Activated naive CD8-positive, alpha-beta T cell treated with anti-CD3 and anti-CD28 coated beads for 36 hours (primary cell): ENCODE measurements at regions not wholly inside any gene's neighbourhood (a gene's known extent, or its start where the extent isn't known, plus 50 kb on each side); places are given as distances from the start of the nearest gene placed in this dataset.

ENCODE experiments used
- DNase-seq: peaks from one replicate; pipeline ENCODE4 v3.0.0; 2021
- H3K27ac Mint-ChIP-seq: one replicate; pipeline ENCODE4 v1.8.0; 2022; ENCODE audit warnings: mild to moderate bottlenecking, moderate library complexity, mixed read lengths
- H3K27me3 Mint-ChIP-seq: one replicate; pipeline ENCODE4 v1.8.0; 2022; ENCODE audit warnings: mild to moderate bottlenecking, mixed read lengths
- H3K36me3 Mint-ChIP-seq: one replicate; pipeline ENCODE4 v1.8.0; 2021; ENCODE audit warnings: mild to moderate bottlenecking, mixed read lengths
- H3K4me1 Mint-ChIP-seq: one replicate; pipeline ENCODE4 v1.8.0; 2021; ENCODE audit warnings: mixed read lengths
- H3K4me3 Mint-ChIP-seq: one replicate; pipeline ENCODE4 v1.8.0; 2022; ENCODE audit warnings: mild to moderate bottlenecking, moderate library complexity, mixed read lengths
- H3K9me3 Mint-ChIP-seq: one replicate; pipeline ENCODE4 v1.8.0; 2022; ENCODE audit warnings: mixed read lengths

DNA sequence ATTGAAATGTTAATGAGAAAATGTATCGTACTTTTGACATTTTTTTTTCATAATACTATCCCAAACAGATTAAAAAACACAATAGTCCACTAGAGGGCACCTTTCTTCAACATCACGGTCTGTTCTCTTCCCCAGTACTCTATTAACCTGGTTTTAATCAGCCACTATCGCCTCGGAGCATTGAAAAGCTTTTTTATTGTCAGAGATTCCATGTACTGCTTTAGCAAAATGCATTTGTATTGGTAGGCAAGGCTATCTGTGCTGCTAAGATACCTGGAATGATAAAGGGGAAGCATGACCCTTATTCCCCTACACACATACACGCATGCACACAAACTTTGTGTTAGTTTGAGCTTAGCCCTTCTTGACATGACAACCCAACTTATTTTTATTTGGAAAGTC, 160.1 kb upstream of the IL12A start:
- H3K4me3 Mint-ChIP-seq = no peak overlapping the region
- DNase-seq = no peak
- no peaks in the 10 kb centered on the region for H3K27me3 Mint-ChIP-seq

DNA sequence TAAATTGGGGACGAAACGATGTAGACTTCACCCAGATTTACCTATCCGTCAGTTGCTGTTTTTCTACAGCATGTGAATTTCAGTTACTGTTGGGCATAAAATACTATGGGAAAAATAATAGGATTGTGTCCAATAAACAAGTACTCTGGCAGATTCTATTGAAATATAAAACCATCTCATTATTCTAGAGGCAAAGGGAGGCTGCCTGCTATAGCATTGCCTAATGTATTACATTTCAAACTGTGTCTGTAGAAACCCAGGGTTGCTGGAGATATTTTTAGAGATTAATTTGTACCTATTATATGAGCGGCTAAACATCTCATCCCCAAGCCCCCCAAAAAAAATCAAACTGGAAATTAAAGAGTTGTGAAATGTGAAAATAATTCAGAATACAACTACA, 159.6 kb upstream of the IL12A start:
- no peak for DNase-seq
- no peaks in the 10 kb centered on the region for H3K27me3 Mint-ChIP-seq
- no peaks in the 10 kb centered on the region for H3K4me1 Mint-ChIP-seq
- H3K27ac Mint-ChIP-seq = no peak overlapping the region
- no peaks in the 10 kb centered on the region for H3K9me3 Mint-ChIP-seq
- no peak overlapping the region for H3K4me3 Mint-ChIP-seq
- H3K36me3 Mint-ChIP-seq = no peaks in the 10 kb centered on the region

More for the DNA sequence above, 160.1 kb upstream of the IL12A start:
- Mint-ChIP-seq H3K4me1 (no peaks in the 10 kb centered on the region), H3K9me3 (no peaks in the 10 kb centered on the region), H3K36me3 (no peaks in the 10 kb centered on the region), H3K27ac (no peak overlapping the region)

DNA sequence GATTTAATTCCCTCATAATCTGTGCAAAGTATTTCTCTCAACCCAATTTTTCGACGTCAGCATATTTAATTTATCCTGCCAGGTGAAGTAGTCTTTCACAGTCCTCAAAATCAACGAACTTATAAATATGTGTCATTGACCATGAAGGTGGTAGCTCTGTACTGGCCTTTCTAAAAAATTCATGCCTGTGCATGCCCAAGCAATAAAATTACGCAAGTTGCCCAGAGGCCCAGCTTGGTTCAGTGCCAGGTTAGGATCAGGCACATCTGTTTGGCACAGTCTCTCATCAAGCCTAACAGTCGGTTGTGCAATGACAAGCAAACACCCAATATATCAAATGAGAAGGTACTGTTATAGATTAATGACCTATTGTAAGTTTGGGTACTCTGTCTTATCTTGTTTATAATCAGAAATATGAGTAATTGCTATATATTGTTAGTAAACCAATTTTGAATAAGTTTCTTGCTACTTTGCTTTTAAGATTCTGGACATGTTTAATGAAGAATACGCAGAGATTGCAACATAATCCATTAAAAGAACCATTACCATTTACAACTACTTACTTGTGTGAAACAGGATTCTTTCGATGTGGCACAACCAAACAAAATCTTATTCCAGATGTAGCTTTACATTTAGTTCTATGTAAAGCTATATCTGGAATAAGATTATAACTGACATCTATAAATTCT, 159.0 kb upstream of the IL12A start:
- no peaks in the 10 kb centered on the region for H3K4me1 Mint-ChIP-seq
- no peaks in the 10 kb centered on the region for H3K27me3 Mint-ChIP-seq
- no peaks in the 10 kb centered on the region for H3K36me3 Mint-ChIP-seq
- no peak overlapping the region for H3K4me3 Mint-ChIP-seq
- DNase-seq = no peak
- H3K9me3 Mint-ChIP-seq = no peaks in the 10 kb centered on the region
- no peak overlapping the region for H3K27ac Mint-ChIP-seq

DNA sequence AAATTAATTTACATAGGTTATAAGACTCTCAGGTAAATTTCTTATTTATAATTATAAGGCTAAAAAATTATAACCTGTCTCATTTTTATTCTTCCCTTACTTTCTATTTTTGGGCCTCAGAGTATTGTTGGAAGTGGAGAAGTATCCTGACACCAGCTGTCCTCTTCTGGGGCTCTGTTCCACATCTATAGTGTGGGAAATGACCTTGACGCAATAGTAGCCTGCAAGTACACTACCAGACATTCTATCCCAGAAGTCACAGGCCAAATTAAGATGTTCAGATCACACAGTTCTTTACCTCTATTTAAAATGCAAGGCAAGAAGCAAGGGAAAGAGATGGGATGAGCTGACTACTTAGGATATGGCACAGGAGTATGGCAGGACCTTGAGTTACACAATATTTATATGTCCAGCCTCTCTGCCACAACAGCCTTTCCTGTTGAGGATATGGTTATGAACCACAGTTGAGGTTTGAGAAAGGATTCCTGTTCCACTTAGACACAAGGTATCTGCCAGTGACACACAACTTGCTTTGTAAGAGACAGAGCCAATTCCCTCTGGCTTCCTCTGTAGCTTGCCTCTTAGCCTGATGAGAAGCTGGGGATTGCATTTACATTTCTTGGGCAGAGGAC, 158.0 kb upstream of the IL12A start:
- H3K4me3 Mint-ChIP-seq = no peak overlapping the region

DNA sequence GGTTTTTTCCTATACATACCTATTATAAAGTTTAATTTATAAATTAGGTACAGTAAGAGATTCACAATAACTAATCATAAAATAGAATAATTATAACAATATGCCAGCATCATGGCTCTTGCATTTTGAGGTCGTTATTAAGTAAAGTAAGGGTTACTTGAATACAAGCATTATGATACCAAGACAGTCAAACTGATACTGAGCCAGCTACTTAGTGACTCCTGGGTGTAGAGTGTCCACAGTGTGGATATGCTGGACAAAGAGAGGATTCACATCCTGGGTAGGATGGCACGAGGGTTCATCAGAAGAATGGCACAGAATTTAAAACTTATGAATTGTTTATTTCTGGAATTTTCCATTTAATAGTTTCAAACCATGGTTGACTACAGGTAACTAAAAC, 157.2 kb upstream of the IL12A start:
- H3K27me3 Mint-ChIP-seq = no peaks in the 10 kb centered on the region
- H3K4me1 Mint-ChIP-seq = no peaks in the 10 kb centered on the region
- H3K27ac Mint-ChIP-seq = no peak overlapping the region

More for the DNA sequence above, 158.0 kb upstream of the IL12A start:
- Mint-ChIP-seq H3K27me3 (no peaks in the 10 kb centered on the region), H3K9me3 (no peaks in the 10 kb centered on the region), H3K27ac (no peak overlapping the region), H3K4me1 (no peaks in the 10 kb centered on the region), H3K36me3 (no peaks in the 10 kb centered on the region)
- no peak for DNase-seq

DNA sequence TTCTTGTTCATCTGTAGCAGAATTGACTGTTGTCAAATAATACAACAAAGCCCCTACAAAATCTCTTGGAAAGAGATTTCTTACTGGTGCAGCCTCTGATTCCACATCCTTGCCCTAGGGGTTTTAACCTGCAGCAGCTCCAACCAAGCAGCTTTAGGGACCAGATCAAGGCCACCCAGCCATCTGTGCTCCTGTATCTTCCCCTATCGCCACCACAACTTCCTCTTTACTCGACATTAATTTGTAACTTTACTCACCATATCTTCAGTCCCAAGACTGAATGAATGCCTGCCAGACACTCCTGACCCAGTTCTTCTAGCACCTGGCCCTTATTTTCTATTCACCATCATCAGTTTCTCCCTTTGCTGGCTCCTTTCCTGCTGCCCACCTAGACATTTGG, 156.6 kb upstream of the IL12A start:
- no peaks in the 10 kb centered on the region for H3K9me3 Mint-ChIP-seq
- H3K27ac Mint-ChIP-seq = no peak overlapping the region
- no peak overlapping the region for H3K4me3 Mint-ChIP-seq
- no peaks in the 10 kb centered on the region for H3K27me3 Mint-ChIP-seq
- no peak for DNase-seq
- no peaks in the 10 kb centered on the region for H3K4me1 Mint-ChIP-seq
- H3K36me3 Mint-ChIP-seq = no peaks in the 10 kb centered on the region

More for the DNA sequence above, 157.2 kb upstream of the IL12A start:
- H3K4me3 Mint-ChIP-seq = no peak overlapping the region
- no peaks in the 10 kb centered on the region for H3K9me3 Mint-ChIP-seq
- no peaks in the 10 kb centered on the region for H3K36me3 Mint-ChIP-seq
- DNase-seq = no peak

DNA sequence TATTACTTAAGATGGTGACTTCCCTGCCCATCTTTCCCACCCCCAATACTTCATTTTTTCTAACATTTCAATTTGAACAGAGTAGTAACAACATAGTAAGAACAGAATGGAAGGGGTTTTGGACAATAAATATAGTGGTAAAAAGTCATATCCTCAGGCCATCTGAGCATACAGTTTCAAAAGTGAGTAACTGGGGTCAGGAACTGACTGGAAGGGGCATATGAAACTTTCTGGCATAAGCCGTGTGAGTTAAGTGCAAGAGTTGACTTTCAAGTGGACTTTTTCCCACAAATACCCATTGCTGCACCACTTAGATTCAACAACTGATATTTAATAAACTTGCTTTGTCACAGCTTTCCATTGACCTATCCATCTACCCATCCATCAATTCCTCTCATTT, 153.5 kb upstream of the IL12A start:
- Mint-ChIP-seq H3K36me3 (no peaks in the 10 kb centered on the region), H3K27me3 (peaks cover 11% of the 10 kb centered on the region), H3K27ac (no peak overlapping the region), H3K4me1 (peaks cover 2% of the 10 kb centered on the region), H3K9me3 (no peaks in the 10 kb centered on the region), H3K4me3 (no peak overlapping the region)
- no peak for DNase-seq

DNA sequence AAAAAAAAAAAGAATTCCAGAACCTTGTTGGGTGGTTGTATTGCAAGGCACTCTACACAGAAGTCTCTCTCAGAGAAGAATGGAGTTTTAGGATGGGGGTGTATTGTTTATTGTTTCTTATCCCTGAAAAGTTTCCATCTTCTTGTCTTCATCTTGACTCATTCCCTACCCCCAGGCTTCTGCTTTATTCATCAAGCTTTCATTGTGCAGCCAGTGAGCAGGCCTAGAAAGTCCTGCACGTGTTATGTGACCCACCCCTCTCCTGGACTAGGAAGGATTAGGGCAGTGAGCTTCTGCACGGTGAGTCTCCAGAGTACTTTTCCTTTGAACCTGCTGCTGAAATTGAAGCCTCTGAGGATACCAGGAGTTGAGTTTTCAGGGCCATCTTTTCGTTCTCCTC, 150.9 kb upstream of the IL12A start:
- H3K9me3 Mint-ChIP-seq = no peaks in the 10 kb centered on the region
- H3K4me3 Mint-ChIP-seq = no peak overlapping the region
- no peak for DNase-seq
- peaks cover 34% of the 10 kb centered on the region for H3K27me3 Mint-ChIP-seq
- H3K36me3 Mint-ChIP-seq = no peaks in the 10 kb centered on the region
- no peak overlapping the region for H3K27ac Mint-ChIP-seq
- H3K4me1 Mint-ChIP-seq = peaks cover 3% of the 10 kb centered on the region

DNA sequence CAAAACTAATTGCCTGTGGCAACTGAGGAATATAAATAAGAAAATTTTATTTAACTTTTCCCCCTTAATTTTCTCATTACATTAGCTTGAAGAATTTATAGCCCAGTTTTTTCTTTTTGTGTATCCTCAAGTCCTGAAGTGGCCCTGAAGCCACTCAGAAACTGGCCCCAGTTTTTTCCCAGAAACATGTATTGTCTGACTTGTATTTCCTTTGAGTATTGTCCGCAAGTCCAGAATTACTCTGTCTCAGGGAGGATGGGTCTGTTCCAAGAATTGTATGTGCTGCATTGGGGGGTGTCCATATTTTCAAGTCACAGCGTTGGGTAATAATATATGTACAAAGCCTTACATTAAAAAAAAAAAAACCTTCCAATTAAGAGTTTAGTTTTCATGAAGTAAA, 149.7 kb upstream of the IL12A start:
- H3K27ac Mint-ChIP-seq = no peak overlapping the region
- no peak for DNase-seq
- H3K9me3 Mint-ChIP-seq = no peaks in the 10 kb centered on the region
- no peak overlapping the region for H3K4me3 Mint-ChIP-seq
- peaks cover 3% of the 10 kb centered on the region for H3K4me1 Mint-ChIP-seq
- H3K36me3 Mint-ChIP-seq = no peaks in the 10 kb centered on the region
- H3K27me3 Mint-ChIP-seq = peaks cover 40% of the 10 kb centered on the region

DNA sequence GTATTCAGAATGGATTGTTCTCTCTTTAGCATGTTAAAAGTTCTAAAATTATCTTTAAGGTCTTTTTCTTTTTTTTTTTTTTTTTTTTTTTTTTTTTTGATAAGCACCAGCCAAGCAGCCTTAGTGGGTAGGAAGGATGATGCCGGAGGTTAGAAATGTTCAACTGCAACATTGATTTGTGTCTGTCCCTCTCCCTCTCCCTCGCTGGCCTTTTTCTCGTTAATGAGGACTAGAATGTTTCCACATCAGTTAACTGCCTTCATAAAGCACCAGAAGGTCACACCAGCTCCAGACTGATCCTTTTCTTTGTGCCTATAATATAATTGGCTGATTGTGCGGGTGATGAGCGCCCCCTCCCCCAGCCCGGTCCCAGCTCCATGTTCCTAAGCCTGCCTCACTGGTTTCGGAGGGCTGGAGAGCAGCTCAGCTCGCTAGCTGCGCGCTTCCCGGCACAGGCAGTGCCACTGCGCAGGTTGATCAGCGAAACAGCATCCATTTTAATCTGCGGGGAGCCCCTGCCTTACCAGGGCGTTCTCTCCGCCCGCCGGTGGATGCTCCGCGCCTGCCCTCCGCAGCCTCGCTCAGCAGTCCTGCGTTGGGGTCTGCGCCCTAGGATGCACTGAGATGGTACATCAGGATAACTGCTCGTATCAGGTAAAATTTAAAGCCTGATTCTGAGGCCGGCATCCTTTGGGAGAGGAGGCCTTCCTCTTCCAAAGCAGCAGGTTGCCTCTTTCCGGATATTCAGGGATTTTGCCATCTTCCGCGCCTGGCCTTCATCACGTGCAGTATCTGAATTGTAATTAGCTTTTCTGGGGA, 148.9 kb upstream of the IL12A start, which contains the start of gene SCHIP1:
TSS of gene SCHIP1 (plus strand) at position 301 of the 819 bp plus-strand sequence.
- peak within 1 kb of the TSS; percentile 53 for H3K4me3 Mint-ChIP-seq
- peak; percentile 16 for DNase-seq
- no peaks in the 10 kb centered on the region for H3K36me3 Mint-ChIP-seq
- peaks cover 46% of the 10 kb centered on the region for H3K27me3 Mint-ChIP-seq
- peaks cover 3% of the 10 kb centered on the region for H3K4me1 Mint-ChIP-seq
- no peaks in the 10 kb centered on the region for H3K9me3 Mint-ChIP-seq
- no peak within 1 kb of the TSS for H3K27ac Mint-ChIP-seq

DNA sequence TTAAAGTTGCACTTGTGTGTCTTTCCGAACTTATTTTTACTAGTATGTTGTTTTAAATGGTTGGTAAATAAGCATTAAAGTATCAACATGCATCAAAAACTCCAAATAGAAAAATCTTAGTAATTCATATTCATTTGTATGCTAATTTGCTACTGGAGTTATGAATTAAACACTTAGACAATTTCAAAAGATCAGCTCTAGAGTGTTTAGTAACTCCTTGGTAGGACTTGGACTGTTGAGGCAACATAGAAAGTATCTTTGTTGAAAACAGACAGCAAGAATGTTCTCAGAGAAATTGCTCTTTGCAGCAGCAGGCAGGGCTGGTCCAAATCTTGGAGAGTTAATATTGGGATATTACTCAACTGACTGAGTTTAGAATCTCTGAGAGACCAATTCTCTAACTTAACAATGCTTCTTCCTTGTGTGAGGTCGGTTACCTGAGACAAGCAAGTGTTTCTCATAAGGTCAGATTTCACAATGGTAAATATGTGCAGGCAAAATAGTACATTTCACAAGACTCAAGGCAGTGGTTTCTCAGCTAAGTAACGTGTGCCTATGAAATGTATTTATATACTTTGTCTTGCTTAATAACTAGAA, 147.8 kb upstream of the IL12A start:
- Mint-ChIP-seq H3K27me3 (peaks cover 54% of the 10 kb centered on the region), H3K27ac (no peak overlapping the region), H3K9me3 (no peaks in the 10 kb centered on the region), H3K36me3 (no peaks in the 10 kb centered on the region), H3K4me3 (no peak overlapping the region), H3K4me1 (peaks cover 3% of the 10 kb centered on the region)
- no peak for DNase-seq

DNA sequence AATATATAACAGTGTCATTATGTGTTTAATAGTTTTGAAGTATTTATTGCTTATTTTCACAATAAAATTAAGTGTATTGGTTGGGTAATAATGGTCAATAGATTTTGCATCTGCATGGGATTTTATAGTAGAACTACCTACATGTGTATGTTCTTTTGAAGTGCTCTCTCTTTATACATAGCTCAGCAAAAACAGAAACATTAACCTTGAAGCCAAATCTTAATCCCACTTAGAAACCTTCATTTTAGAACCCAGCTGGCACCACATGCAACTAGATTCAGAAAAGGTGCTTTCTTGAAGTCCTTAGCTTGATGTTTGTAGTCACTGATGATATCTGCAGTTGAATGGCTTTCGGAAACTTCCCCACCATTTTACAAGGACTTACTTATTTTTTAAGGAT, 146.9 kb upstream of the IL12A start:
- no peak overlapping the region for H3K4me3 Mint-ChIP-seq
- DNase-seq = no peak
- H3K4me1 Mint-ChIP-seq = peaks cover 3% of the 10 kb centered on the region
- no peaks in the 10 kb centered on the region for H3K9me3 Mint-ChIP-seq
- peaks cover 54% of the 10 kb centered on the region for H3K27me3 Mint-ChIP-seq
- no peak overlapping the region for H3K27ac Mint-ChIP-seq
- H3K36me3 Mint-ChIP-seq = no peaks in the 10 kb centered on the region

DNA sequence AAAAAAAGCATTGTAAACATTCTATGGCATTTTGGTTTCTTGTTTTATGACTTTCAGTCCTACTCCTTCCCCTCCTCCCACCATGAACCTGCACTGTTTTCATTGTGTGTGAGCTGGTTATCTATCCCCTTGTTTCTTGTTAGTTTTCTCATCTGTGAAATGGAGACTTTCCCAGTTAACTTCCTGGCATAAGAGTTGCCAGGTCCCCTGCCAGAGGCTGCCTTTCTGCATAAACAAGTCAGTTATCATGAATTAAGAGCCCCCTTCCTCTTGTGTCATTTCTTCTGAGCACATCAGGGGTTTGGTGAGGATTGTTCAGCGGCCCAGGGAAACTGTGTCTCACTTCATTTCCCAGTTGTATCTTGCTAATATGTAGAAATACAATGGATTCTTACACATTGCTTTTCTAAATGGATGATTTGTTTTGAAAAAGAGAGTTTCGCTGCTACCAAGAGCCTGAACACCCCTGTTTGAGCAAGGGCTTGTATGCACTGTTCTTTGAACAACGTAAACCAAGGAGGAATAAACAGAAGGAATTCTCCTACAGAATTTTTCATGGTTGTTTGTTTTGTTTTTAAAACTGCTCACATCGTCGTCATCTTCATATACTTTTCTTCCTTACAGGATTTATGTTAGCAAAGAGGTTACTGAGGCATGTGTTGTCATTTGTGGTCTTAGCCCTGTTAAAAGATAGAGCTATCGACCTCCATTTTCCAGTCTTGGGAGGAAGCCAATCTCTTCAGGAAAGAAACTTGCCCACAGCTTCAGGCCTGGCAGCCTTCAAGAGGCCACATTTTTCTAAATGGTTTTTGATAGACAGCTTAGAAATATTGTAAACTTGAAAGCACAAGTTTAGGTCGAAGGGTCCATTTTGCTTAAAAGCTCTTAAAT, 144.6 kb upstream of the IL12A start:
- no peak overlapping the region for H3K27ac Mint-ChIP-seq
- H3K4me1 Mint-ChIP-seq = peaks cover 3% of the 10 kb centered on the region
- no peak overlapping the region for H3K4me3 Mint-ChIP-seq
- H3K27me3 Mint-ChIP-seq = peaks cover 51% of the 10 kb centered on the region
- no peaks in the 10 kb centered on the region for H3K36me3 Mint-ChIP-seq
- no peaks in the 10 kb centered on the region for H3K9me3 Mint-ChIP-seq
- no peak for DNase-seq

DNA sequence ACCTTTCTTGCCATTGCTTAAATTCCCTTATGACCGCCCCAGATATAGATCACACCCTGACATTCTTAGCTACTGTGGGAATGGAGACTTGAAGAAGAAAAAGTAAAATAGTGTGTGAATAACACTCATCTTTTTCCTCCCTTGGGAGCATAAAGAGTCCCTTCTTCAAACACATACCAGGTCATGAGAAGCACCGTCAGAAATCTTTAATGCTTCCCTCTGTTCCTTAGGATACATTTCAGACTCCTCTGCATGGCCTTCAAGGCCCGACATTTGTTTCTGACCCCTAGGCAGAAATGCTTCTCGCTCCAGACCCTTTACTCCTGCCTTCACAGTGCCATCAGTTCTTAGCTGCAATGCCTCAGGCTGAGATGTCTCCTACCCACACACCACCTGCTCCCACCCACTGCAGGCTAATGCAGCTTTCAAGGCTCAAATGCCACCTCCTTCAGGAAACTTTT, 143.8 kb upstream of the IL12A start:
- H3K4me1 Mint-ChIP-seq = peaks cover 3% of the 10 kb centered on the region
- no peaks in the 10 kb centered on the region for H3K36me3 Mint-ChIP-seq
- peaks cover 46% of the 10 kb centered on the region for H3K27me3 Mint-ChIP-seq
- no peak overlapping the region for H3K4me3 Mint-ChIP-seq
- H3K9me3 Mint-ChIP-seq = no peaks in the 10 kb centered on the region
- DNase-seq = no peak
- no peak overlapping the region for H3K27ac Mint-ChIP-seq
